GM12878 (cell line): ENCODE measurements at regions not wholly inside any gene's neighbourhood (a gene's known extent, or its start where the extent isn't known, plus 50 kb on each side); places are given as distances from the start of the nearest gene placed in this dataset.

ENCODE experiments used
- ATAC-seq: fragments of 200-7000 bp; cut with Tn5 transposase; 3 replicates; pipeline ENCODE4 v1.9.1; 2020; ENCODE audit warnings: mild to moderate bottlenecking, moderate library complexity
- BruUV-seq: library from RNA; stranded (reverse); fragments of 400-500 nt; replicated peaks from 2 replicates; lab custom pipeline; 2021; lab: Mats Ljungman, UMichigan
- CTCF ChIA-PET: fragments of 300-600 bp; sonication (Branson Sonifier 250); formaldehyde crosslinking; extraction: SDS; loops from one replicate; lab custom pipeline; 2021; ENCODE audit warnings: inconsistent platforms; lab: Yijun Ruan, JAX
- POLR2A ChIA-PET: fragments of 350-600 bp; formaldehyde crosslinking; extraction: SDS; loops from one replicate; lab custom pipeline; 2021; ENCODE audit warnings: inconsistent platforms; lab: Charles Lee
- RAD21 ChIA-PET: fragments of 300-600 bp; sonication (Branson Sonifier 250); formaldehyde crosslinking; loops from one replicate; lab custom pipeline; 2023; ENCODE audit warnings: antibody characterized with exemption; ENCODE audit not compliant: unreplicated experiment; lab: Charles Lee
- SMC1A ChIA-PET: fragments of 300-600 bp; sonication (Branson Sonifier 250); formaldehyde crosslinking; loops from one replicate; lab custom pipeline; 2023; ENCODE audit not compliant: unreplicated experiment, uncharacterized antibody; lab: Charles Lee
- DNase-seq: peaks from one replicate; pipeline ENCODE4 v3.0.0-alpha.2; 2011; ENCODE audit warnings: low read depth, low spot score
- FAIRE-seq: peaks from 3 replicates; lab custom pipeline; 2011; peaks lifted over from hg19 to GRCh38; lab: Jason Lieb, UNC
- H2AFZ ChIP-seq: 2 replicates; pipeline ENCODE4 v1.6.0; 2011; ENCODE audit warnings: low read depth, low read length, control low read depth; ENCODE audit not compliant: control insufficient read depth
- H3K27ac ChIP-seq: 2 replicates; pipeline ENCODE4 v1.5.1; 2011; ENCODE audit warnings: control low read depth; ENCODE audit not compliant: control insufficient read depth, insufficient read depth
- H3K27me3 ChIP-seq, 2 experiments: replicated peaks in 1 of 2; 2 replicates each; pipeline versions ENCODE4 v1.6.0 to v1.6.1; 2011; ENCODE audit warnings: low read length in 1 of 2; ENCODE audit not compliant: control insufficient read depth in 2 of 2, insufficient read depth in 2 of 2
- H3K36me3 ChIP-seq, 2 experiments: 2 replicates each; pipeline ENCODE4 v1.5.1; 2011; ENCODE audit warnings: low read length in 1 of 2; ENCODE audit not compliant: control insufficient read depth in 2 of 2, insufficient read depth in 2 of 2
- H3K4me1 ChIP-seq: 2 replicates; pipeline ENCODE4 v1.6.1; 2011; ENCODE audit warnings: mild to moderate bottlenecking, low read length, moderate library complexity, mixed read lengths; ENCODE audit not compliant: control insufficient read depth, insufficient read depth
- H3K4me2 ChIP-seq: 2 replicates; pipeline ENCODE4 v1.6.0; 2011; ENCODE audit warnings: control low read depth; ENCODE audit not compliant: control insufficient read depth, insufficient read depth
- H3K4me3 ChIP-seq: fragments of 200-600 bp; sonication (generic); 2 replicates; pipeline ENCODE4 v1.5.1; 2016
- H3K79me2 ChIP-seq: 2 replicates; pipeline ENCODE4 v1.6.0; 2011; ENCODE audit warnings: low read length; ENCODE audit not compliant: control insufficient read depth, insufficient read depth
- H3K9ac ChIP-seq: 2 replicates; pipeline ENCODE4 v1.8.0; 2011; ENCODE audit warnings: low read length, control low read depth, mixed read lengths; ENCODE audit not compliant: control insufficient read depth, insufficient read depth
- H3K9me3 ChIP-seq: replicated peaks from 3 replicates; pipeline ENCODE4 v1.5.1; 2011; ENCODE audit warnings: mild to moderate bottlenecking, low read length; ENCODE audit not compliant: control insufficient read depth, insufficient read depth
- H4K20me1 ChIP-seq: 2 replicates; pipeline ENCODE4 v1.6.0; 2011; ENCODE audit not compliant: control insufficient read depth, insufficient read depth
- NFYB ChIP-seq: IDR thresholded peaks from 2 replicates; pipeline ENCODE4 v1.6.1; 2011; ENCODE audit warnings: low read depth, mild to moderate bottlenecking, low read length, improper control_type of control experiment, moderate library complexity; ENCODE audit not compliant: insufficient read depth
- RELB ChIP-seq: fragments of 450-650 bp; IDR thresholded peaks from 2 replicates; pipeline ENCODE4 v1.6.1; 2017; ENCODE audit warnings: low read depth, mild to moderate bottlenecking, moderate library complexity
- ZNF687 ChIP-seq: fragments of 450-650 bp; IDR thresholded peaks from 2 replicates; pipeline ENCODE4 v1.6.1; 2017; ENCODE audit warnings: mild to moderate bottlenecking, moderate library complexity
- WGBS: methylation state at CpG from one replicate; pipeline ENCODE4 v1.1.6; 2016; ENCODE audit warnings: low lambda C conversion rate; ENCODE audit not compliant: insufficient replicate concordance, insufficient coverage; ENCODE audit errors: missing lambda C conversion rate; 5-methylcytosine and 5-hydroxymethylcytosine counted together
- in situ Hi-C: fragments of 300-500 bp; cut with MboI; formaldehyde crosslinking; loops from 9 replicates; pipeline ENCODE4 v1.14.3; 2018; ENCODE audit warnings: mixed read lengths
- intact Hi-C: fragments of 100-400 bp; cut with micrococcal nuclease; formaldehyde crosslinking; loops from one replicate; pipeline ENCODE4 v1.14.2; 2022; ENCODE audit not compliant: unreplicated experiment

GRCh38 chr20:10157549-10157948 is 61.1 kb upstream of the SNAP25 start:
- no peak overlapping the region for H3K9ac ChIP-seq
- CTCF ChIA-PET: no interaction called here
- H2AFZ ChIP-seq: no peak overlapping the region
- in situ Hi-C loops (no loop called here), intact Hi-C loops (no loop called here)
- BruUV-seq: no TSS peak
- no peaks in the 10 kb centered on the region for H3K9me3 ChIP-seq
- no peaks in the 10 kb centered on the region for H3K27me3 ChIP-seq
- H3K79me2 ChIP-seq: no peaks in the 10 kb centered on the region
- no peak overlapping the region for H3K4me3 ChIP-seq
- DNase-seq (no peak), FAIRE-seq (no peak), ATAC-seq (no peak)
- POLR2A ChIA-PET: no interaction called here
- SMC1A ChIA-PET: interaction anchor here (1.3 kb wide), 1 partner anchor 14 kb away, joined by 3 read pairs; no protein-coding TSS in a partner anchor
- H3K4me1 ChIP-seq: no peaks in the 10 kb centered on the region
- no peak overlapping the region for H3K27ac ChIP-seq
- no peaks in the 10 kb centered on the region for H3K36me3 ChIP-seq
- no peaks in the 10 kb centered on the region for H4K20me1 ChIP-seq
- H3K4me2 ChIP-seq: no peak overlapping the region
- RAD21 ChIA-PET: no interaction called here
- TF ChIP-seq ZNF687 (no peak), RELB (no peak), NFYB (no peak)
- 5% methylated on average over 1 of the region's 1 CpG for WGBS
